ENCODE measurements at regions not wholly inside any gene's neighbourhood (a gene's known extent, or its start where the extent isn't known, plus 50 kb on each side); places are given as distances from the start of the nearest gene placed in this dataset.
"Not testable (repeated sequence)": the region's sequence is repeated elsewhere in the genome, so short reads cannot be mapped to it uniquely, and the experiment has no call there.

DNA sequence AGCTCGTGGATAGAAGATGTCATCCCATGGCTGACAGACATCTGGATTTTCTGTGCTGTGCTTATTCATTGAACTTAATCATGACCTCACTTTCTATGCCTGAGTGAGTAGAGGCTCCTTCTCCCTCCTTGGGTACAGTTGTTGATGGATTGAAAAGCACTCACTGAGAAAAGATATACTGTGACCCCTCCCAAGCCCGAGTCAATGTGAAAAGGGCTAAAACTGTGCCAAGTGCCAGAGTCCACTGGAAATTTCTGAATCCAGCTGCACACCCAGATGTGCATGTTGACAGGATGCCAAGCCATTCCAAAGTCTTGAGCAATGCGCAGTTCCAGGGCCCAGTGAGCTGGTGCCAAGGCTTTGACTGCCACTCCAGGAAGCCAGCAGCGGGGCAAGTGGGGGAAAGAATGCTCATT is 473.0 kb downstream of the NTRK2 start:
- DNase-seq: no peak

DNA sequence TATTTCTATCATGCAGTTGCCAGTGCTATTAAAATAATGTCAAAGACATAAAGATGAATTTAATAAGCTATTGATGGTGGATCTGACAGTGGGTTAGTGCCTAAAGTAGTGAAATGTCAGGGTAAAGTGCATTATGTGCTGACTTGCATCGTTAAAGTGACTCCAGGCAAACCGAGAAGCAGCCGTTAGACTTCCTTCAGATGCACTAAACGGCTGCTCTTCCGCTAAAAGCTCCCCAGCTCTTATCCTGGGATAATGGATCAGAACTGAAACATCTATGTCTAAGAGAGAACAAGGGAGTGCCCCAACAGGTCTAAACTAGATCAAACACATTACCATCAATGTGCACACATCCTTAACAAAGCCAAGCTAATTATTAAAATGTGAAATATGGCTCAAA is 468.2 kb downstream of the NTRK2 start:
- peak; percentile 1 for DNase-seq

DNA sequence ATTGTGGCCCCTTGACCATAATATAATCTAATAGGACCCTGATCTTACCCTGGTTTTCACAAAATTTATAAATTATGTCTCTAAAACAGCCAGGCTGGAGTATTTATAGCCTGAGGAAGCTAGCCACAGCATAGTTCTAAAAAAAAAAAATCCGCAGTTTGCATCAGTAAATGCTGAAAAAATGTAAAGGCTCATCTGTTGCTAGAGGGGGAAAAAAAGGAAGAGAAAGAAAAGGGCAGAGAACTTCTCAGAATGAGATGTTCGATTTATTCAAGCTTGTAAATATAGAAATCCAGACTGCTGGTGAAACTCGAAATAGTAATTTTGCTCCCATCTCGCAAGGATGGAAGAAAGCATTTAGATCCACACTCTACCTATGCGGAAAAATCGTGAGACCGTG is 467.5 kb downstream of the NTRK2 start:
- no peak for DNase-seq

DNA sequence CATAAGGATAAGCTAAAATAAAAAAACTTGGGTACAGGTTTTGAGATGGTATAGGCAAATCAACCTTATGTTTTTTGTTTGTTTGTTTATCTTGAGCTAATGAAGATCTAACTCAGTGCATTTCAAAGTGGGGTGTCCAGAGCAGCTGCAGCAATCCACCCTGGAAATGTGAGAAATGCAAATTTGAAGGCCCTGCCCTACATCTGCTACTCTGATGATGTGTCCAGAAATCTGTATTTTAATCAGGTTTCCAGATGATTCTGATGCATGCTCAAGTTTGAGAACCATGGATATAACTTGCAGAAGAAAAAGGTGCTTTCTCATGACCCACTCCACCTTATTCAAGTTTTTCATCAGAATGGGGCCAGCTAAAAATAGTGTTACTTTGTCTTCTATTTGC is 467.0 kb downstream of the NTRK2 start:
- no peak for DNase-seq

DNA sequence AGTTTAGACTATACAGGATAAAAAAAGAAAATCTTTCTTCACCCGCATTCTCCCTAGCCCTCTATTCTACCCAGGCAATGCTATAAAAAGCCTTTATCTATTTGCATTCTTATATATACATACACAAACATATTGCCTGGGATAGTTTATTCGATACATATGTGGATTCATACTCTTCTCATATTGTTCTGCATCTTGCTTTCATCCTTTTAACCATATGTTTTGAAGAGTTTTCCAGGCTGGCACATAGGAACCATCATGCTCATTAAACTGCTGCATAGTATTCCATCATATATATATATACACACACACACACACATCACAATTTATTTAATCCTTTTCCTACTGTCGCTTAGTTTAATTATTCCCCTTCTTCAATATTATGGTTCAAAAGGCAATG is 461.2 kb downstream of the NTRK2 start:
- no peak for DNase-seq

DNA sequence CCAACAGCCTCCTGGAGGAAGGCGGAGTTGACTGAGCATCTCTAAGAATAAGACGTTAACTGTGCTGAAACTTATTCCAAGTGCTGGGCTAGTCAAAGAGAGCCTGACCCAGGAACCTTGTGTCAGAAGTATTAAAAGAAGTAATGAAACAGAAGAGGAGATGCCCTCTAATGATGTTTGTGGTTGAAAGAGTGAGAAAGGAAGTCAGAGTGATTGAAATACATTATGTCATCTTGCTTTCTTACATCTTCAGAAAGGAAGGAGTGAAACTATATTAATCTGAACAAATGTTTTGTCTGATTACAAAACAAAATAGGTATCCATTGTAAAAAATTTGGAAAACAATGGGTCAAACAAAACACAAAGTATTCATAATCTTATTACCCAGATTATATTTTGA is 460.7 kb downstream of the NTRK2 start:
- DNase-seq: no peak

DNA sequence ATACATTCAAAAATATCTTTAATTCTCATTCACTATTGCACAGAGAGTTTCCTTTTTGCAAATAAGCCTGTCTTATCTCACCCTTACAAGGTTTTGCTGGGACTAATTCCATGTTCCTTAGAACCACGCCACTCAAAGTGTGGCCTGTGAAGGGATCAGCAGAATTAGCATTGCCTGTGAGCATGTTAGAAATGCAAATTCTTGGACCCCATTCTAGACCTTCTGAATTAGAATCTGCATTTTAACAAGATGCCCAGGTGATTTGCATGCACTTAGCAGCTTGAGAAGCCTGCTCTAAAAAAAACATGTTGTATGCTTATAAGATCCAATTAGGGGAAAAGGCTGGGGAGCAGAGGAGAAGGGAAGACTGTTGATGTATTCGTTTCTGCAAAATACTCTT is 460.0 kb downstream of the NTRK2 start:
- DNase-seq: no peak

DNA sequence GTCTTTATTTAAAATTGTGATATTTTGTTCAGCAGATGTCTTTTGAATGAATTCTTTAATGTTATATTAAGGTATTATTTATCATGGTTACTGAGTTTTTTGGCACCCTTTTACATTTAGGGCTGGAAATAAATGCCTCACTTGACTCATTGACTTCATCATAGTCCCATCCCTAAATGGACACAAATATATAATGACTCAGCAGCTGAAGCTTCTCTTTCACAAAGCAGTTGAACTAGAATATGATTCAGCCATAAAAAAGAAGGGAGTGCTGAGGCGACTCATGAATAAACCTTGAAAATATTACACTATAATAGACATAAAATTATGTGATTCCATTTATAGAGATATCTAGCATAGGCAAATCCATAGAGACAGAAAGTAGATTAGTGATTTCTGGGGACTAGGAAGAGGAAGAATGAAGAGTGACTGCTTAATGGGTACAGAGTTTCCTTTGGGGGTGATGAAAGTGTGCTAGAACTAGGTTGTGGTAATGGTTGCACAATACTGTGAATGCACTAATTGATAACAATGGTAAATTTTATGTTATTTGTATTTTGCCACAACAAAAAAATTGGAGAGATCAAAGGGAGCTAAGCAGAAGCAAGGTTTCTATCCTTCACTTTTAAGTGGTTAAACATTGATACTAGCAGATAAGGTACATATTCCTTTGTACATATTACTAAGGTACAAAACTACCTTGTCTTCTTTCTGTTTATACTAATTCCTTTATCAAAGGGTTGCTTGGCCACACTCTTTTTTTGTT is 449.6 kb downstream of the NTRK2 start:
- no peak for DNase-seq

DNA sequence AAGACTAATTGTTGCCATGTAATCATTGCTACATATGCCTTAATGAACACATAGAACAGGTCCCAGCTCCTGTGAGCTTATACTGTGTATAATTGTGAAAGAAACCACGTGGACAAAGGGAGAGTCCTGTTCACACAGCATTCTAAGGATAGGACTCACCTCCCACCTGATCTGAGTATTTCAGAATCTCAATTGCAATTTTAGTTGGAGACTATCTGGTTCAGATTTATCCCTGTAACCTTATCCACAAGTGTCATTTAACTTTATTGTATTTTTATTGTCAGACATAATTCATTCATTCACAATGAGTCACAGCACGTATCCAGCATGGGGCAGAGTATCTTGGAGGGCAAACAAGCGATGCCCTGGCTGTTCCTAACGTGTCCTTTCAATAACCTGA is 448.3 kb downstream of the NTRK2 start:
- DNase-seq: no peak

DNA sequence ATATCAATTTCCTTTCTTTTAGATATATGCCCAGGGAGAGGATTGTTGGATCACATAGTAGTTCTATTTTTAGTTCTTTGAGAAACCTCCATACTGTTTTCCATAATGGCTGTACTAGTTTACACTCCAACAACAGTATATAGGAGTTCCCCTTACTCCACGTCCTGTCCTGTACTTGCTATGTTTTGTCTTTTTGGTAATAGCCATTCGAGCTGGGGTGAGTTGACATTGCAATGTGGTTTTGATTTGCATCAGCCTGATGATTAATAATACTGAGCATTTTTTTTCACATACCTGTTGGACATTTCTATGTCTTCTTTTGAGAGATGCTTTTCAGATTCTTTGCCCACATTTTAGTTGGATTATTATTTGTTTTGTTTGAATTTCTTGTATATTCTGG is 445.9 kb downstream of the NTRK2 start:
- no peak for DNase-seq

DNA sequence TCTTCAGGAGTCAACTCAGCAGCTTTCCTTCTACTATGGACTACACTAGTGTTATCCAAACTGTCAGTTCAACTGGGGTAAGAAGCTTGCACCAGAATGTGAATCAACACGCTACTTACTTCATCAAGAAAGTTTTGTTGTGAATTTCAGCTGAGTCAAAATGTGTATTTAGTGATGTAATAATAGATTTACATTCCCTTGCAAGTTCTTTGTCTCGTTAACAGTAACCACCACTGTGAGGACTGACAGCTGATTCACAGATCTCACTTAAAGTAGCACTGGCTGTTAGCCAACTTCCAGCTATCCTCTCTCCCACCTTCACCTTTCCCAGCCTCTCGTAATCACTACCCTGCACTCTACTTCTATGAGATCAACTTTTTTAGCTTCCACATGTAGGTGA is 445.3 kb downstream of the NTRK2 start:
- no peak for DNase-seq

DNA sequence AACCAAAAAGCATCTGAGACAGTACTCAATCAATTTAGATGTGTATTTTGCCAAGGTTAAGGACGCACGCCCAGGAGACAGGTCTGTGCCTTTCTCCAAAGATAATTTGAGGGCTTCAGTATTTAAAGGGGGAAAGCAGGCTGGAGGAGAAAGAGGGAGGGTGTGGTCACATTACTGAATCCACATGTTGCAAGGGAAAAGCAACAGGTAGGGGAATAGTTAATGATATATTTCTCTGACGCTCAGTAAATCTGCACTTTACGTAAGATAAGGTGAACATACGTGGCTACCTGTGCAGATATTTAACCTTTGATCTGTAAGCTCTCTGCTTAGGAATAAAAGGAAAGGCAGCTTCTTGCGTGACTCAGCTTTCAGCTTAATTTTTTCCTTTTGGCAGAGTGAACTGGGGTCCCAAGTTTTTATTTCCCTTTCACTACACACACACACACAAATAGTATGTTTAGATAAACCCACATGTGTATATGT is 443.4 kb downstream of the NTRK2 start:
- no peak for DNase-seq

DNA sequence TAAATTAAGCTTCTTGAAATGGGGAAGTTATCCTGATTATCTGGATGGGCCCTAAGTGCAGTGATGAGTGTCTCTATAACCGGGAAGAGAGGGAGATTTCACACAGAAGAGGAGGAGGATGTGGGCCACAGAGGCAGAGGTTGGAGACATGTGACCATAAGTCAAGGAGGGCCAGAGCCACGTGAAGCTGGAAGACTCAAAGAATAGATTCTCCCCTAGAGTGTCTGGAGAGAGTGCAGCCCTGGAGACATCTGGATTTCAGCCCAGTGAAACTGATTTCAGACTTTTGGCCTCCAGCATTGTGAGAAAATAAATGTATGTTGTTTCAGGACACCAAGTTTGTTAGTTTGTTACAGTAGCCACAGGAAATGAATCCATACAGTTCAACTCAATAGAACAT is 442.9 kb downstream of the NTRK2 start:
- no peak for DNase-seq

DNA sequence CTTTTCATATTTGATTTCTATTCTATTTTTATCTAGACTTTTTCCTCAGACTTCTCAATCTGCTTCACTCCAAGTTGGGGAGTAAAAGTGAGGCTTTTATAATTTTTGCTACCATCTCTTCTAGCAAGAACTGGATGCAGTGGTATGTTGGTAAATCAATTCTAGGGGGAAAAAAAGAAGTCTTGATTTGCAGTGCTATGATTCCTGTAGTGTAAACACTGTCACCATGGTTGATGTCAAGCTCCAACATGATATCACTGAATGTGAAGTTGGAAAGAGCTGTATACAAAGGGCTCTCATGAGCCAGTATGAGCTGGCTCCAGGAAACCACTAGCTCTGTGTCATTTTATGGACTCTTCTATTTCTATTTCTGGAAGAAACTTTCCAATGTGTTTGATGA is 439.2 kb downstream of the NTRK2 start:
- DNase-seq: no peak

DNA sequence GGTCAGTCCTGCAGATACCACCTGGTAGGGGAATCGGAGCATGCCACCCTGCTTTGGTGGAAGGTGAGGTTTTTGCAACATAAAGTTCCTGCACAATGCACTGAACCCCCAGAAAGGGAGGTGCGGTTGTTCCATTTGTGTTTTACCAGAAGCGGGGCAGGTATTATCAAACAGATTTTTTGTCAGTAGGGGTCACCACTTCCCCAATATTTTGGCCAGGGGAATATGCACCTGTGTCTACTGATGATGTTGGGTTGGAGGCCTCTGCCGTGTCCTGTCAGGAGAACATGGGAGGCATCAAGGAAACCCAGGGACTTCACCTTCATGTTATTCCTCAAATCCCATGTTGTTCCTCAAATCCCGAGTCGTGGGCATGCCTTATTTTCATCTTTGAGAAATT is 438.7 kb downstream of the NTRK2 start:
- no peak for DNase-seq

DNA sequence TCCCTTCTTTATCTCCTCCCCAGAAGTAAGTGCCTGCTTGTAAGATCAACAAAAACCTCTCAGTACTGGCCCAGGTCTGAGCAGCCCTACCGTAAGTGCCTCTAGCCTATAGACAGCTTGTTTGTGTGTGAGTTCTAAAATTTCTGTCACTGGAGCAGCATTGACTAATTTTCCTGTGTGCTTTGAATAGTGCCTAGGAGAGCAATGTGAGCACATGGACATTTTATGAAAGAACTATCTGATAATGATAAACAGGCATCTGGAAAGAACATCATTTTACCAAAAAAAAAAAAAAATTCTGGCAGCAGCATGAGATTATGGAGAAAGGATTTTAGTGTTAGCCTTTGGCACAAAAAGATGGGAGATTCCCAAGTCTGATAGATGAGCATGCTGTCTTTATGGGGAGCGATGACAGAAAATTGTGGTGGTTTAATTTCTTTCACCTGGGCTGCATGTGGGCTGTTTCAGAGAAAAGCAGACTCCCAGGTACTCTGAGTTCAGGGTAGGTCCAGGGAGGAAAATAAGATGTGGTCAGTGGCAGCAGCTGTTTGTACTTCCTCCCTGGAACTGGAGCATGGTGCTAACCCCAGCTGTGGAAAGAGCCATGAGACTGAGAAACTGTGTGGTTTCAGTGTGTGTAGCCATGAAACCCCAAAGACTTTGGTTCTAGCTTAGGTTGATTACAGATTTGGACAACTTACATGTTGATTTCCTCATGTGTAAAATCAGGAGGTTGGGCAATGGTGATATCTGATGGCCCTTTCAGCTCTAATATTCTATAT is 419.9 kb downstream of the NTRK2 start:
- DNase-seq: no peak

DNA sequence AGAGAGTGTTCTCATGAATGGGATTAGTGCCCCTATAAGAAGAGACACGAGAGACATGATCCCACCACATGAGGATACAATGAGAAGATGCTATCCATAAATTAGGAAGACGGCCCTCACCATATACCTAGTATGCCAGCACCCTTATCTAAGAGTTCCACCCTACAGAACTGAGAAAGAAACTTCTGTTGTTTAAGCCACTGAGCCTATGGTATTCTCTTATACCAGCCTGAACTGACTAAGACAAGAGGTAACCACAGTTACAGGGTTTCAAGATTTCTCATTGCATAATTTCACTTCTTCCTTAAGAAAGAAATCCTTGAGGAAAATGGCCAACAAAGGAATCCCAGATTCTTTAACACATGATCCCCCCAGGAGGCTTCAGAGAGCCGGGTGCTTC is 412.4 kb downstream of the NTRK2 start:
- no peak for DNase-seq

DNA sequence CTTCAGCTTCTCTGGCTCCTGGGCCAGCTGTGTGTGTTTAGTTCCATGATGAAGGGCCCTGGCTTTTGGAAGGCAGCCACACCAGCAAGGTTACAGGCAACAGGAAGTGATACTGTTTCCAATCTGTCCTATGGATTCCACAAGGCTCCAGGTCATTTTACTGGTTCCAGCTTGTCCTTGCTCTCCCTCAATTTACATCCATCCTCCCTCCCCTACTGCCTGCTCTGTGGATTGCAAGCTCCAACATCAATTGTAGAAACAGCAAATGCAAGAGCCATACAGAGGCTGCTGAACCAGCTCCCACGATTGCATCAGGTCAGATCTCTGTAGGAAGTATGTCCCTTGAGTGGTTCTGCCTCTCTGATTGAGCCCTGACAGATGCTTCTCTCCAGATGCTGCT is 409.8 kb downstream of the NTRK2 start:
- DNase-seq: no peak

DNA sequence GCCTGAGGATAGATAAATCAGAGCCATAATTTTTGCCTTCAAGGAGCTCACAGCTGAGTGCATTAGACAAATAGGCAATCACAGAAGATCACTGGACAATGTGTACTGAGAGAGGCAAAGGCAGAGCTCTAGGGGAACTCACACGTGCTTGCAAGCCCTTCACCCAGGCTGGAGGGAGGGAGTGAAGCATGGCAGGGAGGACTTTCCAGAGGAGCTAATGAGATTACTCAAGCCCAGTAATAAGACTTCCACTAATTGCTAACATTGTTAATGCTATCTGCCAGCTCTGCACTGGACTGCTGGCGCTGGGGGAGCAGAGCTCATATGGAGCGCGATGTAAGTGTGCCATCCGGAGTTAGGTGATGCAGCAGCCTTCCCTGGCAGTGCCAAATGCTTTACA is 408.4 kb downstream of the NTRK2 start:
- DNase-seq: peak; percentile 7

DNA sequence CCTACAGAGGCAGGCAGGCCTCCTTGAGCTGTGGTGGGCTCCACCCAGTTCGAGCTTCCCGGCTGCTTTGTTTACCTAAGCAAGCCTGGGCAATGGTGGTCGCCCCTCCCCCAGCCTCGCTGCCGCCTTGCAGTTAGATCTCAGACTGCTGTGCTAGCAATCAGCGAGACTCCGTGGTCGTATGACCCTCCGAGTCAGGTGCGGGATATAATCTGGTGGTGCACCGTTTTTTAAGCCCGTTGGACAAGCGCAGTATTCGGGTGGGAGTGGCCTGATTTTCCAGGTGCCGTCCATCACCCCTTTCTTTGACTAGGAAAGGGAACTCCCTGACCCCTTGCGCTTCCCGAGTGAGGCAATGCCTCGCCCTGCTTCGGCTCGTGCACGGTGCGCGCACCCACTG is 407.6 kb downstream of the NTRK2 start:
- DNase-seq: not testable (repeated sequence)

All from NCI-H1105 treated with DMSO at 0.1 percent for 48 hours (cell line).